ENCODE measurements at regions not wholly inside any gene's neighbourhood (a gene's known extent, or its start where the extent isn't known, plus 50 kb on each side); places are given as distances from the start of the nearest gene placed in this dataset.

DNA sequence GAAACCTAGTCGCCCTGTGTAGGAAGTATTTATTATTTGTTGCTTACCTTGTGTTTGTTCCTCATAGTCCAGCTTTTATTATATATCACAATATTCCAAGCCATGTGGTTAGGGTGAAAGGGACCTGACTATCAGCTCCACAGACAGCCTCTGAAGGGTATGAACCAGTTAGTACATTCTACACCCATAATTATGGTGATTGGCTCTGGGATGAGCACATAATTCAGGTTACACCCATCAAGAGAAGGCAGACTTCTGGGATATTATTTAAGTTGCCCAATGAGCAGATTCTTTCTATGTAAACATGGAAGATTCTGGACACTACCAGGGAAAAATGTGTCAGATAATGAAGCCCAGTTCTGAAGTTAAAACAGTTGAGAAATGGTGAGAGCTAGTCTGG lies 168.0 kb downstream of the KIF4B start:
- Mint-ChIP-seq H3K9me3 (peaks cover 2 to 6% of the 10 kb centered on the region in 2 donors), H3K4me3 (no peak overlapping the region)

DNA sequence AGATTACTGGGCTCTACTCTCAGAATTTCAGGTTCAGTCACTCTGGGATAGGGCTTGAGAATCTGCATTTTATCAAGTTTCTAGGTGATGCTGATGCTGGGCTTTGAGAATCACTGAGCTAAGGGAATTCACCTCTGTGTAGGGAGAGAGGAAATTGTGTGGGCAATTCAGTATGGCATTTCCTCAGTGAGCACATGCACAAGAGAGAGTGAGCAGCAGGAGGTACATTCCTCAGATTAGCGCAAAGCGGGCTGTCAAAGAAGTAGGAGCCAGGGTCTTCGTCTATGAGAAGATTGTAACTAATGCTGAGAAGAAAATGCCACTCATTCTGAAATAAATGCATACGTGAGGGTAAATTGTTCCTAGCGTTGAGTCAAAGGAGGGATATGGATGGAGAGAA lies 175.9 kb downstream of the KIF4B start:
- DNase-seq (no peak), ATAC-seq (replicated peaks) (no peak)
- no peaks in the 10 kb centered on the region for H3K36me3 Mint-ChIP-seq (ENCODE audit: insufficient read depth)
- H3K27ac Mint-ChIP-seq = no peak overlapping the region
- peaks cover 6 to 36% of the 10 kb centered on the region in 2 donors for H3K27me3 Mint-ChIP-seq
- peaks cover 3 to 15% of the 10 kb centered on the region in 2 donors for H3K9me3 Mint-ChIP-seq
- H3K4me1 Mint-ChIP-seq (ENCODE audit: low read depth in 2 of 2) = no peaks in the 10 kb centered on the region
- H3K4me3 Mint-ChIP-seq = no peak overlapping the region

More for the DNA sequence above, 168.0 kb downstream of the KIF4B start:
- Mint-ChIP-seq H3K36me3 (ENCODE audit: insufficient read depth) (no peaks in the 10 kb centered on the region), H3K27ac (no peak overlapping the region), H3K4me1 (ENCODE audit: low read depth in 2 of 2) (no peaks in the 10 kb centered on the region), H3K27me3 (no peaks in the 10 kb centered on the region)
- DNase-seq = no peak
- no peak for ATAC-seq (replicated peaks)

DNA sequence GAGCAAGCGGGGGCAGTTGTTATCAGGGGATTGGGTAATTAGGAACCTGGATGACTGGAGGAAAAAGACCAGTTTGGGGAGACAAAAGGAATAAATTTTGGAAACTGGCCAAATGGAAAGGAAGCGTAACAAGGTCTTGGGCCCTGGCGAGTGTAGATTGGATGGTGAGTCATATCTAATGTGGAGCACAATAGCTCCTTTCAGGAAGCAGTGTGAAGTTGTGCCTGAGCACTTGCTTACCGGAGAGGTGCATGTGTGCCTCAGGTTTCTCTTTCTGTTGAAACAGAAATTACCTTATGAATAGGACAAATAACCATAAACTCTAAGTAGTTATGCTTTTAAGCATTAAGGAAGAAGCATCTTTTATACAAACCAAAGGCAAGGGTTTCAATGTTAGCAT lies 176.4 kb downstream of the KIF4B start:
- no peak overlapping the region for H3K4me3 Mint-ChIP-seq
- DNase-seq = no peak
- peaks cover 6 to 36% of the 10 kb centered on the region in 2 donors for H3K27me3 Mint-ChIP-seq
- no peak overlapping the region for H3K27ac Mint-ChIP-seq
- no peaks in the 10 kb centered on the region for H3K4me1 Mint-ChIP-seq (ENCODE audit: low read depth in 2 of 2)
- H3K36me3 Mint-ChIP-seq (ENCODE audit: insufficient read depth) = no peaks in the 10 kb centered on the region
- no peak for ATAC-seq (replicated peaks)
- peaks cover 3 to 15% of the 10 kb centered on the region in 2 donors for H3K9me3 Mint-ChIP-seq

DNA sequence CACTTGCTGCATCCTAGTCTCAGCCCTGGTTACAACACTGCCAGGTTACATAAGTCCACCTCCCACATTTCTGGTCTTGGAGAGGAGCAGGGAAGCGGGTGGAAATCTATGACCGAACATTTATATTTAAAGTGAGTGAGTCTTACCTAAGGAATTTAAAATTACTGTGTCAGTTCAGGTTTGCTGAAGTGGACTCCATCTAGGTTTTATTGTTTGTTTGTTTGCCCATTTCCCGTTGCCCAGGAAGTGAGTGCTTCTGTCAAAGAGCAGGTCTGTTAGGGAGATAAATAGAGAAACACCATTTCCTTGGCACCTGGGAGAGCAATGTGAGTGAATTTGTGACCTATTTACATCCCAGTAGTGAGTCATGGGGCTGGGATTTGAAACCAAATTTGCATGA lies 179.5 kb downstream of the KIF4B start:
- DNase-seq (no peak), ATAC-seq (replicated peaks) (no peak)
- H3K9me3 Mint-ChIP-seq = peaks cover 2 to 9% of the 10 kb centered on the region in 2 donors
- H3K36me3 Mint-ChIP-seq (ENCODE audit: insufficient read depth) = peaks cover 3% of the 10 kb centered on the region
- H3K4me1 Mint-ChIP-seq (ENCODE audit: low read depth in 2 of 2) = no peaks in the 10 kb centered on the region
- no peak overlapping the region for H3K4me3 Mint-ChIP-seq
- peaks cover 6 to 36% of the 10 kb centered on the region in 2 donors for H3K27me3 Mint-ChIP-seq
- H3K27ac Mint-ChIP-seq = no peak overlapping the region

DNA sequence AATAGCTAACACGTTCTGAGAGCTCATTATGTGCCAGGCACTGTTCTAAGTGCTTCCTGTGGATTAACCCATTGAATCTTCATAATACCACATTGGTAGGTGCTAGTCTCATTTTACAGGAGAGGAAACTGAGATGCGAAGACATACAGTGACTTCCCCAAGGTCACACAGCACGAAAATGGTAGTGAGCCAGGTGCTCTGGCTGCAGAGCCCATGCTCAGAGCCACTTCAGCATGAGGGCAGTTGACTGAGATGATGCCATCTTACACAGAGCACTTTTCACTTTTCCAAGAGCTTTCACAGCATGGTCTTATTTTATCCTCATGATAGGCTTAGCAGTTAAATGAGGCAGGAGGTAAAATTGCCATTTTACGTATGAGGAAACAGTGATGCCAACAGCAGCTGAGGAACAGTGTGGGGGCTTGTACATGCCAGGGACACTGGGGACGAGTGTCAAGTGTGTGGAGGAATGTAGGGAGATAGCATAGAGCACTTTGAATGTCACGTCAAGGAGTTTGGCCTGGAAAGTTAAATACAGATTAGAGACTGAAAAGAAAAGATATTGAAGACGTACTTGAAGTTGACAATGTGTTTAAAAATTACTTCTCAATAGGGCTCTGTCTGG lies 180.0 kb downstream of the KIF4B start:
- peaks cover 2 to 9% of the 10 kb centered on the region in 2 donors for H3K9me3 Mint-ChIP-seq
- peaks cover 6 to 33% of the 10 kb centered on the region in 2 donors for H3K27me3 Mint-ChIP-seq
- no peaks in the 10 kb centered on the region for H3K4me1 Mint-ChIP-seq (ENCODE audit: low read depth in 2 of 2)
- no peak overlapping the region for H3K4me3 Mint-ChIP-seq
- DNase-seq (no peak), ATAC-seq (replicated peaks) (no peak)
- H3K36me3 Mint-ChIP-seq (ENCODE audit: insufficient read depth) = peaks cover 3% of the 10 kb centered on the region
- no peak overlapping the region for H3K27ac Mint-ChIP-seq

DNA sequence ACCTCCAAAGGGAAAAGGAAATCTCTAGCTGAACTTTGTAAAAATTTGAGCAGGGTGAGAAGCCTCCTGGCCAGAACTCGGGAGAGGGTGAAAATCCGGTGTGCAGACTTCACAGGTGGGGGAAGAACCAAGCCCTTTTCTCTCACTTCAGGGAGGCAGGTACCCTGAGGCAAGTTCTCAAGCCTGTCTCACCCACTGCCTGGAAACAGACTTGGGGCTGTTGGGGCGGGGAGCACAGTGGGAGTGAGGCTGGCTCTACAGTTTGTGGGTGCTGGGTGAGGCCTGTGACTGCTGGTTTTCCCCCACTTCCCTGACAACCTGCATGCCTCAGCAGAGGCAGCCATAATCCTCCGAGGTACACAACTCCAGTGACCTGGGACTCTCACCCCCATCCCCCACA lies 187.1 kb downstream of the KIF4B start:
- Mint-ChIP-seq H3K4me1 (ENCODE audit: low read depth in 2 of 2) (no peaks in the 10 kb centered on the region), H3K4me3 (no peak overlapping the region), H3K27ac (no peak overlapping the region), H3K27me3 (peaks cover 8 to 25% of the 10 kb centered on the region in 2 donors), H3K9me3 (peaks cover 6 to 12% of the 10 kb centered on the region in 2 donors), H3K36me3 (ENCODE audit: insufficient read depth) (peaks cover 3% of the 10 kb centered on the region)
- DNase-seq (no peak), ATAC-seq (replicated peaks) (no peak)

DNA sequence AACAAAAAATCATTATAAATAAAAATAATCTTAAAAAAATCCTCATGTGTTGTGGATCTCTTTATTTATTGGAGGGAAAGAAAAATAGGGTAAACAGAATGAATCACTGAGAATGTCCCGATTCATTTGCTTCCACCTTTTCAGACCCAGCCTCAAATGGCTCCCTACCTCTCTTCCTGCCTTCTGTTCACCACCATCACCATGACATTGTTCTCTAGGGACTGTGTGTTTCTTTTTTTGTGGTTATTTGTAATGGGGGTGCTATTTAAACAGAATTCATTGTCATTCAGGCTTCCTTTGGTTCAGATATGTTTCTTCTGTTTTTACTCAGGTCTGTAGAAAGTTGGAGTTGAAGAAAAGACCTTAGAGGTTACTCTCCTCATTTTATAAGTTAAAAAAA lies 198.2 kb downstream of the KIF4B start:
- H3K27me3 Mint-ChIP-seq = no peaks in the 10 kb centered on the region
- no peaks in the 10 kb centered on the region for H3K4me1 Mint-ChIP-seq (ENCODE audit: low read depth in 2 of 2)
- H3K36me3 Mint-ChIP-seq (ENCODE audit: insufficient read depth) = no peaks in the 10 kb centered on the region
- DNase-seq (no peak), ATAC-seq (replicated peaks) (no peak)
- H3K4me3 Mint-ChIP-seq = no peak overlapping the region
- H3K9me3 Mint-ChIP-seq = peaks cover 0 to 2% of the 10 kb centered on the region in 2 donors
- no peak overlapping the region for H3K27ac Mint-ChIP-seq

DNA sequence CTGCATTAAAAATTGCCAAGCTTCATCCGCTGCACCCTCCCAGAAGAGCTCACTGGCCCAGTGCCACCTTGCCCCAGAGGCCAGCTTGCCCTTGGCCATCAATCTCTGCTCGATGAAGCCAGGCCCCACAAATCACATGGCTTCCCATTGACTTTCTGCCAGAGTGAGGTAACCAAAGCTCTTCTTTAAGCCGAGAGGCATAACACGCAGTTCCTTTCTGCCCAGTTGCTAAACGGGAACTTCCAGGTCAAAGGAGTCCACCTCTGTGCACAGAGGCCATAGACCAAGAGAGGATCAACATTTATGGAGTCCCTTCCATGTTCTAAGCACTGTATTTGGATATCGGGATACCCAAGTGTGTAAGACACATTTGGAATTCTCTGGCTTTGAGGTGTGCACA lies 208.8 kb downstream of the KIF4B start:
- Mint-ChIP-seq H3K36me3 (ENCODE audit: insufficient read depth) (no peaks in the 10 kb centered on the region), H3K4me3 (no peak overlapping the region), H3K27me3 (no peaks in the 10 kb centered on the region), H3K27ac (no peak overlapping the region), H3K4me1 (ENCODE audit: low read depth in 2 of 2) (no peaks in the 10 kb centered on the region), H3K9me3 (no peaks in the 10 kb centered on the region)
- ATAC-seq (replicated peaks) = no peak
- DNase-seq = no peak

DNA sequence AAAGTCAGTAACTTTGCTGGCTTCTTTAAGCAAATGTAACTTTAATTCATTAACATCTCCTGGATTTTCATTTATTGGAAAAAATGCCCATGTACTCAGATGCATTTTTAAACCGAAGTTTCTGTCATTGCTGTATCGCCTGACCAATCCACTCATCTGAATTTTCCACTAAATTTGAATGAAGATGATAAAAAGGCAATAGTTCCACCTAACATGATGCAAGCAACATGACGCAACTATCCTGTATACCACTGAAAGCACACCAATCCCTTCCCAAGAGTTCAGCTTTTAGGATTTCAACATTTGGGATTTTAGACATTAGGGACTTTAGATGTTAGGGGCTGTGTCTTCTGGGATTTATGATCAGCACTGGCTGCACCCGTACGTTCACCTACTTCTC lies 215.6 kb downstream of the KIF4B start:
- no peaks in the 10 kb centered on the region for H3K36me3 Mint-ChIP-seq (ENCODE audit: insufficient read depth)
- no peaks in the 10 kb centered on the region for H3K9me3 Mint-ChIP-seq
- no peaks in the 10 kb centered on the region for H3K4me1 Mint-ChIP-seq (ENCODE audit: low read depth in 2 of 2)
- no peak for ATAC-seq (replicated peaks)
- H3K4me3 Mint-ChIP-seq = no peak overlapping the region
- peaks cover 4 to 17% of the 10 kb centered on the region in 2 donors for H3K27me3 Mint-ChIP-seq
- no peak overlapping the region for H3K27ac Mint-ChIP-seq
- DNase-seq = no peak

DNA sequence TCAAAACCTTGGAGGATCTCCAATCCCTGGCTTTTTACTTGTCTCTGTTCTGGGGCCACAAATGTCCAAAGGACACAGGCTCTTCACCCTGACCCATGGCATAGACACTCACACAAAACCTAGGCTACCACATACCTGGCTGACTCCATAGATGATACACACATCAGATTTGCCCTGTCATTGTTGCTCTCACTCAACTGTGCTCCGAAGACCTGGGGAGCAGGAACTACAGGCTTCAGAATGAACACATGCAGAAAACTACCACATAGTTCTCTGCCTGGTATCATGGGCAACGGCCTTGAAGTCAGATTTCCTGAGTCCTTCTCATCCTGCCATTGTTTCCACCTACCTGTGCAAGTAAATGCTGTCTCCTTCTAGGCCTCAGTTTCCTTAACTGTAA lies 226.2 kb downstream of the KIF4B start:
- DNase-seq (no peak), ATAC-seq (replicated peaks) (no peak)
- H3K27me3 Mint-ChIP-seq = peaks cover under 1 to 5% of the 10 kb centered on the region in 2 donors
- H3K27ac Mint-ChIP-seq = no peak overlapping the region
- no peaks in the 10 kb centered on the region for H3K4me1 Mint-ChIP-seq (ENCODE audit: low read depth in 2 of 2)
- H3K4me3 Mint-ChIP-seq = no peak overlapping the region
- H3K36me3 Mint-ChIP-seq (ENCODE audit: insufficient read depth) = no peaks in the 10 kb centered on the region
- peaks cover 6 to 17% of the 10 kb centered on the region in 2 donors for H3K9me3 Mint-ChIP-seq

DNA sequence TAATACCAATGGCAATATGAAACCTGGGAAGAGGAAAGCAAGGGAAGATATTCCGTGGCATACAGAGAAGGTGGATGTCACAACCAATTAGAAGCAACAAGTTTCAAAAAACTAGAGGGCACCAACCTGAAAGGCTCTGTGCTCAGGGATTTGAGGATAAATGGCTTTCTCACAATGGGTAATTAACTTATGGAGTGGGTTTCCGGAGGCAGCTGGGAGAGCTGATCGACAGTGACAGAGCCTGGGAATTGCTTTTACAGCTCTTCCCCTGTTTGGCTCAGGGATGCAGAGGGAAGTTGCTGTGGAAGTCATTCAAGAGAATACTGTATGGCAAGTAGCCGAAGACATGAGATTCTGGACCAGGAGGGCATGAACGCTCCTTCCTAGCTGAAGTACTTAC lies 237.0 kb downstream of the KIF4B start:
- ATAC-seq (replicated peaks) = no peak
- H3K27me3 Mint-ChIP-seq = peaks cover 0 to 9% of the 10 kb centered on the region in 2 donors
- H3K27ac Mint-ChIP-seq = no peak overlapping the region

DNA sequence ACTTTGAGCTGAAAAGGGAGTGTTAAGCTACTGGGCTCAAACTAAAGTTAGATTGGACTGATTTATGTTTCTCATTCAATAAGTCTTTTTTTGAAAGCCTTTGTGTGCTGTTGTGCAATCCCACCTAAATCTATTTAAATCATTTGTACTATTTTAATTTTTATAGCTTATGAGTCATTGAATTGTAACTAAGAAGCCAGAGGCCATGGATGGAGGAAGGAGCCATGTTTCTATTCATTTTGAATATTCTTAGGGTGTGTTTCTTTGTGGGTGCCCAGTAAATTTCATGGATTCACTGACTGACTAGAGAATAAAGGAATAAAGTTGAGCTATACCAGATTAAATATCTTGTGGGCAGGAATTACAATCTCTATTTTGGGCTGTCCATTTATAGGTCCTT lies 238.5 kb downstream of the KIF4B start:
- no peak overlapping the region for H3K27ac Mint-ChIP-seq
- H3K9me3 Mint-ChIP-seq = no peaks in the 10 kb centered on the region
- H3K4me1 Mint-ChIP-seq (ENCODE audit: low read depth in 2 of 2) = no peaks in the 10 kb centered on the region
- H3K36me3 Mint-ChIP-seq (ENCODE audit: insufficient read depth) = no peaks in the 10 kb centered on the region
- H3K4me3 Mint-ChIP-seq = no peak overlapping the region
- no peak for DNase-seq
- peaks cover 0 to 10% of the 10 kb centered on the region in 2 donors for H3K27me3 Mint-ChIP-seq
- ATAC-seq (replicated peaks) = no peak

More for the DNA sequence above, 237.0 kb downstream of the KIF4B start:
- Mint-ChIP-seq H3K9me3 (no peaks in the 10 kb centered on the region), H3K4me3 (no peak overlapping the region), H3K36me3 (ENCODE audit: insufficient read depth) (no peaks in the 10 kb centered on the region), H3K4me1 (ENCODE audit: low read depth in 2 of 2) (no peaks in the 10 kb centered on the region)
- no peak for DNase-seq

DNA sequence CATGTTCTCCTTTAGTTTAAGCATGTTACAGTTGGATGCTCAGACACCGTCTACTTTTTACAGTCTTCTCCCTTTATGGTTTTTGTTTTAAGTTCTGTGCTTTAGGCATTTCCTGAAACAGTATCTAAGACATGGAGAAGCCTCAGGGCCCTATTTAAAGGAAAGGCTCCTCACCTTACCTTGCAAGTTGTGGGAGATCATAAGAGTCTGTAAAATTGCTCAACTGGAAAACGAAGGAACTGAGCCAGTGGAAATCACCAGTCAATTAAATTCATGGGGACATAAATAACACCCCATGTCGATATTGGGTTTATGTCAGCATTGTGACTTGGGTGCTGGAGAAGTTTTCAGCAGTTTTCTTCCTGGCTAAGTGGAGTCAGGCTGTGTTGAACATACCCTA lies 239.2 kb downstream of the KIF4B start:
- no peak for ATAC-seq (replicated peaks)
- no peak overlapping the region for H3K27ac Mint-ChIP-seq
- no peaks in the 10 kb centered on the region for H3K9me3 Mint-ChIP-seq
- no peaks in the 10 kb centered on the region for H3K4me1 Mint-ChIP-seq (ENCODE audit: low read depth in 2 of 2)
- H3K4me3 Mint-ChIP-seq = no peak overlapping the region
- H3K36me3 Mint-ChIP-seq (ENCODE audit: insufficient read depth) = no peaks in the 10 kb centered on the region
- no peak for DNase-seq
- peaks cover 0 to 10% of the 10 kb centered on the region in 2 donors for H3K27me3 Mint-ChIP-seq

DNA sequence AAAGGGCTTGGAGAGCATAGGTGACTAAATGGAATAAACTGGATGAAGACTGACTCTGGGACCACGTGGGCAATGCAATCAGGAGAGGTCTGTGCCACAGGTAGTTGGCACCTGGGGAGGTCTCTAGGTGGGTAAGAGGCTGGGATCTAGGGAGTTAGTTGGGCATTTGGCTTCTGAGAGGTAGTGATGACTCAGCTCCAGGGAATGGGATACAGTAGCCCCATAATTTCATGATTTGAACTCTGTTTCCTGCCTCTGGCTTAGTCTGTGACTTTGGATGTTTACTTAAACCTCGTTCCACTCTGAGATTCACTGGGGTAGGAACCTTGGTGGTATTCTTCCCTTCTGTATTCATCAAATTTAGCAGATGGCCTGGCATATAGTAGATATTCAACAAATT lies 240.8 kb downstream of the KIF4B start:
- DNase-seq = no peak
- Mint-ChIP-seq H3K36me3 (ENCODE audit: insufficient read depth) (no peaks in the 10 kb centered on the region), H3K27me3 (peaks cover 0 to 10% of the 10 kb centered on the region in 2 donors), H3K4me1 (ENCODE audit: low read depth in 2 of 2) (no peaks in the 10 kb centered on the region), H3K27ac (no peak overlapping the region), H3K9me3 (no peaks in the 10 kb centered on the region), H3K4me3 (no peak overlapping the region)
- ATAC-seq (replicated peaks) = no peak
